ENCODE measurements at regions not wholly inside any gene's neighbourhood (a gene's known extent, or its start where the extent isn't known, plus 50 kb on each side); places are given as distances from the start of the nearest gene placed in this dataset.

GRCh38 chr6:106895703-106896040, 78.9 kb downstream of the CD24 start:
- no peak overlapping the region for H3K4me3 ChIP-seq (ENCODE audit: low read depth, low read length)
- DNase-seq (ENCODE audit: low read depth): no peak
- TF ChIP-seq CTCF (IDR thresholded peaks at IDR 0.05; ENCODE audit: insufficient read depth, low read length): no peak

DNA sequence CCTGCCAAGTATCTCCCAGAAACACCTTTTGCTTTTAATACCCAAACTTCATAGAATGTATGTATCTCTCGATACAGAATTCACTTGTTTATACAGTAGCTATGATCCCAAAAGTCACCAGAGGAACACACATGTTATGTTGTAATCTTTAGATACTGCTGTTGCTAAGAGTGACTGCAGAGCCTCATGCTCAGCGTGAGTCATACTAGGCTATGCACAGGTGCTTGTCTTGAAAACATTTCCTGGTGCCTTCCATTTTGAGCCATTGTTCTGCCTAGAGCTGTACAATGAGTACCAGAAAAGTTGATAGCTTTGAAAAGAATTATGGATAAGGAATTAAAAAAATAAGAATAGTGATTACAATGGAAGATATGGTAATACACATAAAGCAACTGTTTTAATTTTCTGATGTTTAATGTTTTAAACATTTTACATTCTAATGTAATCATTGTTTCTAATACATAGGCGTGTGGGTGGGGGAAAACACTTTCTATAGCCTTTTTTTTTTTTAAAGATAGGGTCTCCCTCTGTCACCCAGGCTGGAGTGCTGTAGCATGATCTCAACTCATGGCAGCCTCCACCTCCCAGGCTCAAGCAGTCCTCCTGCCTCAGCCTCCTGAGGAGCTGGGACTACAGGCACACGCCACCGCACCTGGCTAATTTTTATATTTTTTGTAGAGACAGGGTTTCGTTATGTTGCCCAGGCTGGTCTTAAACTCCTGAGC, 79.4 kb downstream of the CD24 start:
- TF ChIP-seq CTCF (IDR thresholded peaks at IDR 0.05; ENCODE audit: insufficient read depth, low read length): no peak
- no peak overlapping the region for H3K4me3 ChIP-seq (ENCODE audit: low read depth, low read length)
- no peak for DNase-seq (ENCODE audit: low read depth)

GRCh38 chr6:106892186-106892585, 82.3 kb downstream of the CD24 start:
- no peak for DNase-seq (ENCODE audit: low read depth)
- no peak for TF ChIP-seq CTCF (IDR thresholded peaks at IDR 0.05; ENCODE audit: insufficient read depth, low read length)
- no peak overlapping the region for H3K4me3 ChIP-seq (ENCODE audit: low read depth, low read length)

GRCh38 chr6:106890447-106890846, 84.1 kb downstream of the CD24 start:
- H3K4me3 ChIP-seq (ENCODE audit: low read depth, low read length): no peak overlapping the region
- TF ChIP-seq CTCF (IDR thresholded peaks at IDR 0.05; ENCODE audit: insufficient read depth, low read length): no peak
- no peak for DNase-seq (ENCODE audit: low read depth)

- no peak for DNase-seq (ENCODE audit: low read depth)
- no peak overlapping the region for H3K4me3 ChIP-seq (ENCODE audit: low read depth, low read length)
- no peak for TF ChIP-seq CTCF (IDR thresholded peaks at IDR 0.05; ENCODE audit: insufficient read depth, low read length)
These were observed 84.8 kb downstream of the CD24 start for GRCh38 chr6:106889692-106890091.

DNA sequence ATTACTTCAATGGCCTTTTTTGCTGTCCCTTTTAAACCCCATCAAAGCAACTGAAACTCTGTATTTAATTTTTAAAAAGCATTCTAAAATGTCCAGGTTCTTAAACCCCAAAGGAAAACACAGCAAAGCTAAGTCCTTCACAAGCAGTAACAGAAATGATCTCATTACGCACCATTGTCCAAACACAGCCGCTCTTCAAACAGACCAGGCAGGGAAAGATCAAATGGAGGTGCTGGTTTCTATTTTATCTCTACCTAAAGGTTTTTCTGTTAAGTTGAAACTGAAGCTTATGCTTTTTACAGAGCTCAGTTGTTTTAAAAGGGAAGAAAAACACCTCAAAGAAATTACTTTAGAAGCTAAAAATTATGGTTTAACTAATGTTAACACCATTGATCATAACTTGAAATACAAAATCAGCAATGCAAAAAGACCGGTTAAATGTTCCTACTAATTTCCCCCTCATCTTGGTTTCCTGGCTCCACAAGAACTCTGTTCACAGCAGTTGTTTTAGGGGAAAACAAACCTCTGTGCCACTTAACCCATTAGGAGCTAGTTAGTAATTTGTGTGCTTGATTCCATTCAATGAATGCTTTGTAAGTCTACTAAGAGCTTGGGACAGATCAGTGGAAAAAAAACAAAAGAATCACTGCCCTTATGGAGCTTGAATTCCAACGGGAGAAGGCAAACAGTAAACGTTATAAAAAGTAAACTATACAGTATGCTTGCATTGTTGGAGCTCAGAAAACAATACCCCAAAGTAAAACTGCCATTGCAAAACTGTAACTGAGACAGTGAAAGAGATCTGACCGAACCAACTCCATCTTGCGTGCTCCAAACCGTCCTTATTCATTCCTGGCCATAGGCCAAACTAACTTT, 87.4 kb downstream of the CD24 start:
- no peak overlapping the region for H3K4me3 ChIP-seq (ENCODE audit: low read depth, low read length)
- no peak for TF ChIP-seq CTCF (IDR thresholded peaks at IDR 0.05; ENCODE audit: insufficient read depth, low read length)
- DNase-seq (ENCODE audit: low read depth): no peak
